ENCODE measurements at regions not wholly inside any gene's neighbourhood (a gene's known extent, or its start where the extent isn't known, plus 50 kb on each side); places are given as distances from the start of the nearest gene placed in this dataset.

GRCh38 chr11:130602641-130603334 lies 154.3 kb downstream of the ADAMTS15 start:
- H3K9me3 ChIP-seq (ENCODE audit: control insufficient read depth, insufficient read depth, low read depth, low read length): peaks cover 8% of the 10 kb centered on the region
- H3K4me1 ChIP-seq (ENCODE audit: control insufficient read depth, insufficient read depth, low read length): peaks cover 30% of the 10 kb centered on the region
- no peak overlapping the region for H3K9ac ChIP-seq (ENCODE audit: low read length)
- H3K4me3 ChIP-seq (ENCODE audit: low read depth, low read length): no peak overlapping the region
- no peaks in the 10 kb centered on the region for H3K36me3 ChIP-seq (ENCODE audit: control insufficient read depth, insufficient read depth, low read length)
- no peaks in the 10 kb centered on the region for H3K27me3 ChIP-seq (ENCODE audit: control insufficient read depth, insufficient read depth, low read length)
- no peak overlapping the region for H3K27ac ChIP-seq (ENCODE audit: low read depth, low read length)

GRCh38 chr11:130603335-130603906 lies 155.0 kb downstream of the ADAMTS15 start:
- H3K27ac ChIP-seq (ENCODE audit: low read depth, low read length): no peak overlapping the region
- no peaks in the 10 kb centered on the region for H3K27me3 ChIP-seq (ENCODE audit: control insufficient read depth, insufficient read depth, low read length)

GRCh38 chr11:130604606-130605005 lies 156.2 kb downstream of the ADAMTS15 start:
- H3K9me3 ChIP-seq (ENCODE audit: control insufficient read depth, insufficient read depth, low read depth, low read length): peaks cover 8% of the 10 kb centered on the region
- no peaks in the 10 kb centered on the region for H3K27me3 ChIP-seq (ENCODE audit: control insufficient read depth, insufficient read depth, low read length)
- H3K9ac ChIP-seq (ENCODE audit: low read length): no peak overlapping the region
- no peak overlapping the region for H3K4me3 ChIP-seq (ENCODE audit: low read depth, low read length)
- no peaks in the 10 kb centered on the region for H3K36me3 ChIP-seq (ENCODE audit: control insufficient read depth, insufficient read depth, low read length)
- no peak overlapping the region for H3K27ac ChIP-seq (ENCODE audit: low read depth, low read length)
- H3K4me1 ChIP-seq (ENCODE audit: control insufficient read depth, insufficient read depth, low read length): peaks cover 23% of the 10 kb centered on the region

More at GRCh38 chr11:130603335-130603906, 155.0 kb downstream of the ADAMTS15 start:
- Histone ChIP-seq H3K9ac (ENCODE audit: low read length) (no peak overlapping the region), H3K4me3 (ENCODE audit: low read depth, low read length) (no peak overlapping the region), H3K36me3 (ENCODE audit: control insufficient read depth, insufficient read depth, low read length) (no peaks in the 10 kb centered on the region), H3K4me1 (ENCODE audit: control insufficient read depth, insufficient read depth, low read length) (peaks cover 30% of the 10 kb centered on the region), H3K9me3 (ENCODE audit: control insufficient read depth, insufficient read depth, low read depth, low read length) (peaks cover 8% of the 10 kb centered on the region)

- H3K36me3 ChIP-seq (ENCODE audit: control insufficient read depth, insufficient read depth, low read length): no peaks in the 10 kb centered on the region
- H3K27me3 ChIP-seq (ENCODE audit: control insufficient read depth, insufficient read depth, low read length): no peaks in the 10 kb centered on the region
- peaks cover 8% of the 10 kb centered on the region for H3K4me1 ChIP-seq (ENCODE audit: control insufficient read depth, insufficient read depth, low read length)
- H3K27ac ChIP-seq (ENCODE audit: low read depth, low read length): no peak overlapping the region
- H3K9ac ChIP-seq (ENCODE audit: low read length): no peak overlapping the region
- H3K4me3 ChIP-seq (ENCODE audit: low read depth, low read length): no peak overlapping the region
- peaks cover 8% of the 10 kb centered on the region for H3K9me3 ChIP-seq (ENCODE audit: control insufficient read depth, insufficient read depth, low read depth, low read length)
These were observed 157.7 kb downstream of the ADAMTS15 start for GRCh38 chr11:130606178-130606577.

- Histone ChIP-seq H3K27ac (ENCODE audit: low read depth, low read length) (no peak overlapping the region), H3K9ac (ENCODE audit: low read length) (no peak overlapping the region), H3K27me3 (ENCODE audit: control insufficient read depth, insufficient read depth, low read length) (no peaks in the 10 kb centered on the region), H3K4me3 (ENCODE audit: low read depth, low read length) (no peak overlapping the region), H3K4me1 (ENCODE audit: control insufficient read depth, insufficient read depth, low read length) (no peaks in the 10 kb centered on the region; the same call in 1 of the 2 replicates), H3K9me3 (ENCODE audit: control insufficient read depth, insufficient read depth, low read depth, low read length) (peaks cover under 1% of the 10 kb centered on the region; the same call in 1 of the 2 replicates), H3K36me3 (ENCODE audit: control insufficient read depth, insufficient read depth, low read length) (no peaks in the 10 kb centered on the region)
These were observed 158.5 kb downstream of the ADAMTS15 start for GRCh38 chr11:130606781-130607511.

GRCh38 chr11:130608287-130608686 lies 159.8 kb downstream of the ADAMTS15 start:
- no peak overlapping the region for H3K4me3 ChIP-seq (ENCODE audit: low read depth, low read length)
- H3K27me3 ChIP-seq (ENCODE audit: control insufficient read depth, insufficient read depth, low read length): no peaks in the 10 kb centered on the region
- H3K9ac ChIP-seq (ENCODE audit: low read length): no peak overlapping the region
- no peak overlapping the region for H3K27ac ChIP-seq (ENCODE audit: low read depth, low read length)
- peaks cover 5% of the 10 kb centered on the region; the same call in 1 of the 2 replicates for H3K4me1 ChIP-seq (ENCODE audit: control insufficient read depth, insufficient read depth, low read length)
- no peaks in the 10 kb centered on the region for H3K36me3 ChIP-seq (ENCODE audit: control insufficient read depth, insufficient read depth, low read length)
- no peaks in the 10 kb centered on the region for H3K9me3 ChIP-seq (ENCODE audit: control insufficient read depth, insufficient read depth, low read depth, low read length)

- Histone ChIP-seq H3K4me1 (ENCODE audit: control insufficient read depth, insufficient read depth, low read length) (peaks cover 5% of the 10 kb centered on the region; the same call in 1 of the 2 replicates), H3K4me3 (ENCODE audit: low read depth, low read length) (no peak overlapping the region), H3K36me3 (ENCODE audit: control insufficient read depth, insufficient read depth, low read length) (no peaks in the 10 kb centered on the region), H3K27ac (ENCODE audit: low read depth, low read length) (no peak overlapping the region), H3K27me3 (ENCODE audit: control insufficient read depth, insufficient read depth, low read length) (no peaks in the 10 kb centered on the region), H3K9ac (ENCODE audit: low read length) (no peak overlapping the region), H3K9me3 (ENCODE audit: control insufficient read depth, insufficient read depth, low read depth, low read length) (no peaks in the 10 kb centered on the region)
These were observed 160.9 kb downstream of the ADAMTS15 start for GRCh38 chr11:130609121-130610035.

- H3K4me1 ChIP-seq (ENCODE audit: control insufficient read depth, insufficient read depth, low read length): peaks cover 5% of the 10 kb centered on the region; the same call in 1 of the 2 replicates
- H3K27ac ChIP-seq (ENCODE audit: low read depth, low read length): no peak overlapping the region
- no peaks in the 10 kb centered on the region for H3K36me3 ChIP-seq (ENCODE audit: control insufficient read depth, insufficient read depth, low read length)
- H3K9ac ChIP-seq (ENCODE audit: low read length): no peak overlapping the region
- H3K27me3 ChIP-seq (ENCODE audit: control insufficient read depth, insufficient read depth, low read length): no peaks in the 10 kb centered on the region
- H3K4me3 ChIP-seq (ENCODE audit: low read depth, low read length): no peak overlapping the region
- H3K9me3 ChIP-seq (ENCODE audit: control insufficient read depth, insufficient read depth, low read depth, low read length): no peaks in the 10 kb centered on the region
These were observed 163.4 kb downstream of the ADAMTS15 start for GRCh38 chr11:130611791-130612251.

GRCh38 chr11:130612291-130612851 lies 163.9 kb downstream of the ADAMTS15 start:
- Histone ChIP-seq H3K27ac (ENCODE audit: low read depth, low read length) (no peak overlapping the region), H3K36me3 (ENCODE audit: control insufficient read depth, insufficient read depth, low read length) (no peaks in the 10 kb centered on the region), H3K9me3 (ENCODE audit: control insufficient read depth, insufficient read depth, low read depth, low read length) (no peaks in the 10 kb centered on the region), H3K4me3 (ENCODE audit: low read depth, low read length) (no peak overlapping the region), H3K27me3 (ENCODE audit: control insufficient read depth, insufficient read depth, low read length) (no peaks in the 10 kb centered on the region), H3K4me1 (ENCODE audit: control insufficient read depth, insufficient read depth, low read length) (peaks cover 5% of the 10 kb centered on the region; the same call in 1 of the 2 replicates), H3K9ac (ENCODE audit: low read length) (no peak overlapping the region)

GRCh38 chr11:130613396-130613795 lies 165.0 kb downstream of the ADAMTS15 start:
- Histone ChIP-seq H3K27ac (ENCODE audit: low read depth, low read length) (no peak overlapping the region), H3K9me3 (ENCODE audit: control insufficient read depth, insufficient read depth, low read depth, low read length) (peaks cover 7% of the 10 kb centered on the region), H3K36me3 (ENCODE audit: control insufficient read depth, insufficient read depth, low read length) (no peaks in the 10 kb centered on the region), H3K4me3 (ENCODE audit: low read depth, low read length) (no peak overlapping the region), H3K4me1 (ENCODE audit: control insufficient read depth, insufficient read depth, low read length) (peaks cover 5% of the 10 kb centered on the region; the same call in 1 of the 2 replicates), H3K9ac (ENCODE audit: low read length) (no peak overlapping the region), H3K27me3 (ENCODE audit: control insufficient read depth, insufficient read depth, low read length) (no peaks in the 10 kb centered on the region)

Data from HUES6 (cell line).